Nephron progenitor cell (in vitro differentiated cells): ENCODE measurements at regions not wholly inside any gene's neighbourhood (a gene's known extent, or its start where the extent isn't known, plus 50 kb on each side); places are given as distances from the start of the nearest gene placed in this dataset.

ENCODE experiments used
- DNase-seq: peaks from one replicate; pipeline ENCODE4 v3.0.0; 2021
- H3K27ac Mint-ChIP-seq: 2 replicates; pipeline ENCODE4 v1.8.0; 2021; ENCODE audit warnings: mild to moderate bottlenecking, moderate library complexity, mixed read lengths
- H3K27me3 Mint-ChIP-seq: 2 replicates; pipeline ENCODE4 v1.8.0; 2021; ENCODE audit warnings: mild to moderate bottlenecking, low read depth, mixed read lengths; ENCODE audit not compliant: poor library complexity
- H3K36me3 Mint-ChIP-seq: 2 replicates; pipeline ENCODE4 v1.8.0; 2021; ENCODE audit warnings: low read depth, mixed read lengths
- H3K4me1 Mint-ChIP-seq: 2 replicates; pipeline ENCODE4 v1.8.0; 2021; ENCODE audit warnings: mixed read lengths
- H3K4me3 Mint-ChIP-seq: 2 replicates; pipeline ENCODE4 v1.8.0; 2021; ENCODE audit warnings: mild to moderate bottlenecking, moderate library complexity, mixed read lengths
- H3K9me3 Mint-ChIP-seq: 2 replicates; pipeline ENCODE4 v1.8.0; 2021; ENCODE audit warnings: mild to moderate bottlenecking, moderate library complexity, mixed read lengths
- CTCF ChIP-seq: fragments of 200-600 bp; sonication (generic); IDR thresholded peaks from 2 replicates; pipeline ENCODE4 v1.5.0; 2021; ENCODE audit warnings: antibody characterized with exemption

GRCh38 chr3:144244662-144245061, 273.0 kb downstream of the DIPK2A start:
- H3K36me3 Mint-ChIP-seq, result no peaks in the 10 kb centered on the region
- no peak overlapping the region for H3K4me3 Mint-ChIP-seq
- no peaks in the 10 kb centered on the region for H3K9me3 Mint-ChIP-seq
- H3K4me1 Mint-ChIP-seq, result no peaks in the 10 kb centered on the region
- H3K27ac Mint-ChIP-seq, result no peak overlapping the region
- TF ChIP-seq CTCF, result no peak
- H3K27me3 Mint-ChIP-seq, result peaks cover 2% of the 10 kb centered on the region
- DNase-seq, result no peak

- H3K9me3 Mint-ChIP-seq, result no peaks in the 10 kb centered on the region
- DNase-seq, result no peak
Measured at GRCh38 chr3:144252896-144253295, 281.3 kb downstream of the DIPK2A start.

GRCh38 chr3:144257381-144257780, 285.8 kb downstream of the DIPK2A start:
- no peak overlapping the region for H3K27ac Mint-ChIP-seq
- no peak for DNase-seq
- no peaks in the 10 kb centered on the region for H3K9me3 Mint-ChIP-seq
- H3K36me3 Mint-ChIP-seq, result no peaks in the 10 kb centered on the region
- no peak overlapping the region for H3K4me3 Mint-ChIP-seq
- TF ChIP-seq CTCF, result no peak
- no peaks in the 10 kb centered on the region for H3K4me1 Mint-ChIP-seq
- peaks cover 6% of the 10 kb centered on the region for H3K27me3 Mint-ChIP-seq

More at GRCh38 chr3:144252896-144253295, 281.3 kb downstream of the DIPK2A start:
- Mint-ChIP-seq H3K27ac (no peak overlapping the region), H3K36me3 (no peaks in the 10 kb centered on the region), H3K4me1 (no peaks in the 10 kb centered on the region), H3K27me3 (peaks cover 8% of the 10 kb centered on the region), H3K4me3 (no peak overlapping the region)
- no peak for TF ChIP-seq CTCF

- no peak for TF ChIP-seq CTCF
Measured at GRCh38 chr3:144259267-144259666, 287.6 kb downstream of the DIPK2A start.

GRCh38 chr3:144263706-144264105, 292.1 kb downstream of the DIPK2A start:
- Mint-ChIP-seq H3K36me3 (no peaks in the 10 kb centered on the region), H3K27ac (no peak overlapping the region), H3K4me1 (no peaks in the 10 kb centered on the region), H3K27me3 (no peaks in the 10 kb centered on the region), H3K4me3 (no peak overlapping the region), H3K9me3 (no peaks in the 10 kb centered on the region)
- no peak for DNase-seq
- TF ChIP-seq CTCF, result no peak

More at GRCh38 chr3:144259267-144259666, 287.6 kb downstream of the DIPK2A start:
- no peak for DNase-seq
- Mint-ChIP-seq H3K27ac (no peak overlapping the region), H3K4me1 (no peaks in the 10 kb centered on the region), H3K27me3 (peaks cover 6% of the 10 kb centered on the region), H3K9me3 (no peaks in the 10 kb centered on the region), H3K36me3 (no peaks in the 10 kb centered on the region), H3K4me3 (no peak overlapping the region)

GRCh38 chr3:144264350-144264749, 292.7 kb downstream of the DIPK2A start:
- no peaks in the 10 kb centered on the region for H3K27me3 Mint-ChIP-seq
- H3K4me3 Mint-ChIP-seq, result no peak overlapping the region
- no peaks in the 10 kb centered on the region for H3K9me3 Mint-ChIP-seq
- no peaks in the 10 kb centered on the region for H3K36me3 Mint-ChIP-seq
- no peak overlapping the region for H3K27ac Mint-ChIP-seq
- H3K4me1 Mint-ChIP-seq, result no peaks in the 10 kb centered on the region
- no peak for TF ChIP-seq CTCF
- DNase-seq, result no peak
